Mesodermal cell (in vitro differentiated cells): ENCODE measurements at regions not wholly inside any gene's neighbourhood (a gene's known extent, or its start where the extent isn't known, plus 50 kb on each side); places are given as distances from the start of the nearest gene placed in this dataset.
A peak's percentile ranks its signal among the peaks of the same experiment; 100 is the strongest.

ENCODE experiments used
- H3K27ac ChIP-seq: 2 replicates; pipeline ENCODE4 v1.7.0; 2013; ENCODE audit warnings: mild to moderate bottlenecking, low read depth, low read length, moderate library complexity; ENCODE audit not compliant: severe bottlenecking
- H3K36me3 ChIP-seq: 2 replicates; pipeline ENCODE4 v1.7.1; 2013; ENCODE audit warnings: mild to moderate bottlenecking, low read length, moderate library complexity; ENCODE audit not compliant: control insufficient read depth, insufficient read depth
- H3K4me1 ChIP-seq: one replicate; pipeline ENCODE4 v1.7.1; 2013; ENCODE audit warnings: mild to moderate bottlenecking, low read length; ENCODE audit not compliant: insufficient read depth, control insufficient read depth, poor library complexity, severe bottlenecking
- H3K4me3 ChIP-seq: 2 replicates; pipeline ENCODE4 v1.7.0; 2013; ENCODE audit warnings: low read length, control low read depth, mild to moderate bottlenecking; ENCODE audit not compliant: insufficient read depth, poor library complexity, severe bottlenecking; ENCODE audit errors: extremely low read depth
- H3K9me3 ChIP-seq: 2 replicates; pipeline ENCODE4 v1.7.1; 2013; ENCODE audit warnings: mild to moderate bottlenecking, low read length, moderate library complexity; ENCODE audit not compliant: control insufficient read depth
- WGBS, 2 experiments: methylation state at CpG; one replicate each; pipeline ENCODE4 v1.1.5; 2013; ENCODE audit warnings: missing lambda C conversion rate in 2 of 2; ENCODE audit not compliant: insufficient coverage in 2 of 2; 5-methylcytosine and 5-hydroxymethylcytosine counted together

DNA sequence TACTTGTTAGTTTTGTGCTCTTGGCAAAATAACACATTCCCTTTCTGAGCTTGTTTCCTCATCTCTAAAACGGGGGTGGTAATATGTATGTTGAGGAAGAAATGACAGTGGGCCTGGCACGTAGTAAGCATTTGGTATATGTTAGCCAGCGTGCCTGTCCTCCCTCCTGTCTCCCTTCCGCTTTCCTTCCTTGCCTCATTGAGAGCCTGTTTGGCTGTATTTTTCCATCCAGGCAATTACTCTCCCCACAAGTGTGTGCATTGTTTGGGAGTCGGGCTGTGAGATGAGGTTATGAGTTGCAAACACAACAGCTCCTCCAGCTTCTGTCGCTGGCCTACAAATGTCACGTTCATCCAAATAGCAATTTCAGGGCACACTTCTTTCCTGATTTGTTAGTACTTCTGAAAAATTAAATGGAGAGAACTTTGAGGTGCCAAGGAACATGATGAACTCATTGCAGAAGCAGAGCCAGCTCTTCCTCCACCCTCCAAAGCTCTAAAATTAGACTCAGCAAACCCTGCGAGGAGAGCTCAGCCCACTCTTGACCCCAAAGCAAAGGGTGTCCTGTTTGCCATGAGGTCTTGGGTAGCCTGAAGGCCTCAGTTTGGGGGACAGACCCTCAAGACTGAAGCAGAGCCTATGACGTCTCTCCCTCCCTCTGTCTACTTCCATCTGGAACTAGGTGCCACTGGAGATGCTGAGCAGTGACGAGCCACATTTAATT lies 50.7 kb upstream of the TOX2 start:
- Histone ChIP-seq H3K4me3 (no peak overlapping the region), H3K36me3 (no peaks in the 10 kb centered on the region), H3K4me1 (peaks cover 5% of the 10 kb centered on the region), H3K9me3 (no peaks in the 10 kb centered on the region), H3K27ac (peak overlapping the region; percentile 29)
- 93 to 100% methylated on average over 4 to 6 of the region's 10 CpGs for WGBS, 2 experiments

DNA sequence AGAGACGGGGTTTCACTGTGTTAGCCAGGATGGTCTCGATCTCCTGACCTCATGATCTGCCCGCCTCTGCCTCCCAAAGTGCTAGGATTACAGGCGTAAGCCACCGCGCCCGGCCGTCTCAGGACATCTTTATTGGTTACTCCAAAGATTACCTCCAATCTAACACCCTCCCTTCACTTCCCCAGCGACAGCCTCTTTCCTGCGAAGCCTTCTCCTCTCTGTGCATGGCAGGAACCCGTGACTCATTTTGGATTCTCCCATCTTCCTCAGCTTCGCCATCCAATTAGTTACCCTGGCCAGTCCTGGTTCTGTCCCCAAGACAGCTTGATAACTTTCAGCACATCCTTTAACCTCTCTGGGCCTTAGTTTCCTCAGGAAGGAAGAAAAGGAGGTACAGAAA lies 51.3 kb upstream of the TOX2 start:
- WGBS, 2 experiments, result 95 to 97% methylated on average over 6 to 9 of the region's 12 CpGs
- no peaks in the 10 kb centered on the region for H3K9me3 ChIP-seq
- H3K4me1 ChIP-seq, result peaks cover 5% of the 10 kb centered on the region
- no peak overlapping the region for H3K4me3 ChIP-seq
- H3K27ac ChIP-seq, result peak overlapping the region; percentile 29
- H3K36me3 ChIP-seq, result no peaks in the 10 kb centered on the region

DNA sequence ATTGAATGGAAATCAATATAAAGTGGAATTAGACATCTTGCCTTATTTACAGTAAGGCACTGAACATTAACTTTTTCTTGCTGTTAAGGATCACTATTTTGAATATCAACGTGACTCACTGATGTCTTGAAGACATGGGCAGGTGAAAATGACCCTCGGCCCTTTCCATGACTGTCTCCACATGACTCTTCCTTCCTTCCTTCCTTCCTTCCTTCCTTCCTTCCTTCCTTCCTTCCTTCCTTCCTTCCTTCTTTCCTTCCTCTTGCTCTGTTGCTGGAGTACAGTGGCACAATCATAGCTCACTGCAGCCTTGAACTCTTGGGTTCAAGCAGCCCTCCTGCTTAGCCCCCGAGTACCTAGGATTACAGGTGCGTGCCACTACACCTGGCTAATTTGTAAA lies 52.2 kb upstream of the TOX2 start:
- H3K27ac ChIP-seq, result no peak overlapping the region
- WGBS, 2 experiments, result 29 to 50% methylated on average over 3 to 4 of the region's 4 CpGs
- no peaks in the 10 kb centered on the region for H3K36me3 ChIP-seq
- H3K4me3 ChIP-seq, result no peak overlapping the region
- H3K9me3 ChIP-seq, result no peaks in the 10 kb centered on the region
- H3K4me1 ChIP-seq, result peaks cover 5% of the 10 kb centered on the region

DNA sequence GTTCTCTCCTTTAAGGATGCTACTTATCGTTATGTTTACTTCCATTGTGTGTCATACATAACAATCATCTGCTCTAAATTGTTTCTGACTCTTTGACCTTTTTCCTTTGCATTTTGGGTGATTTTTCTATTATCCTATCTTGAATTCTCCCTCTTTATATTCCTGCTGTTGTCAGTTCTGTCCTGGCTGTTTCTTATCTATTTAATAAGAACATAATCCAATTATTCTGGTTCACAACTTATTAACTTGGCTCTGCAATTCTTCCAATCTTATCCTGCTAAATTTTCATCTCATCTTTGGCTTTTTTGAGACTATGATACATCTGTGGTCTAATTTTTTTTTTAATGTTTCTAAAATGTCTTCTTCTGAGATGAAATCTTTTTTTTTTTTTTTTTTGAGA lies 54.7 kb upstream of the TOX2 start:
- no peaks in the 10 kb centered on the region for H3K9me3 ChIP-seq
- no peak overlapping the region for H3K27ac ChIP-seq
- no peaks in the 10 kb centered on the region for H3K36me3 ChIP-seq
- WGBS, 2 experiments, result no CpG with 5 or more reads among the region's 1 CpG
- no peak overlapping the region for H3K4me3 ChIP-seq
- H3K4me1 ChIP-seq, result peaks cover 5% of the 10 kb centered on the region

DNA sequence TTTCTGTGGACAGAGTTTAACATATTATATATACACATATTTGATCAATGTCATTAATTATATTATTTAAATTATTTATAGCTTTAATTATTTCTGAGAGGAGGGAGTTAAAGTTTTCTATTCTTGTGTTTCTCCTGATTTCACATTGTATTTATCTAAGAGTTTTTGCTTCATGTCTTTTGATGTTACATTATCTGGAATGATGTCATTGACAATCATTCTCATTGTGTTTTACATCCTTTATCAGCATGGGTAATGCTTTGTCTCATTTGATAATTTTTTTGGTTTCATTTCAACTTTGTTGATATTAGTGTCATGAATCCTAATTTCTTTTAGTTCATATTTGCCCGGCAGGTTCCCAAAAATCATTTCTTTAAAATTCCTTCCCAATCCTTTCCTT lies 56.7 kb upstream of the TOX2 start:
- Histone ChIP-seq H3K4me1 (no peaks in the 10 kb centered on the region), H3K9me3 (no peaks in the 10 kb centered on the region), H3K27ac (no peak overlapping the region), H3K4me3 (no peak overlapping the region), H3K36me3 (no peaks in the 10 kb centered on the region)
- WGBS, 2 experiments, result no CpG with 5 or more reads among the region's 1 CpG

DNA sequence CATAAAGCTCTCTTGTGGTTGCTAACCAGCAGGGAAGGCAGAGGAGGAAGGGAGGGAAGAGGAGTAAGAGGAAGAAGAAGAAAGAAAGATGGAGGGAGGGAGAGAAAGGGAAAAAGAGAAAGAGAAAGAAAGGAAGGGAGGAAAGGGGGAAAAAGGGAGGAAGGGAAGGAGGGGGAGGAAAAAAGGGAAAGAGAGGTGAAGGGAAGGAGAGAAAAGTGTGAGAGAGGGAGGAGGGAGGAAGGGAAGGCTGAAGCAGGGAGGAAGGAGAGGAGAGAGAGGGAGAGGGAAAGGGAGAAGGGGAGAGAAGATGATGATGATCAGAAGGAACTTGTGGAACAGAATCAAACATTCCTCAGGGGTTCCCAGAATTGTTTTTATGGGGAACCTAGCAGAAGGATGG lies 57.5 kb upstream of the TOX2 start:
- no peak overlapping the region for H3K27ac ChIP-seq
- no peaks in the 10 kb centered on the region for H3K4me1 ChIP-seq
- H3K36me3 ChIP-seq, result no peaks in the 10 kb centered on the region
- no peaks in the 10 kb centered on the region for H3K9me3 ChIP-seq
- H3K4me3 ChIP-seq, result no peak overlapping the region

DNA sequence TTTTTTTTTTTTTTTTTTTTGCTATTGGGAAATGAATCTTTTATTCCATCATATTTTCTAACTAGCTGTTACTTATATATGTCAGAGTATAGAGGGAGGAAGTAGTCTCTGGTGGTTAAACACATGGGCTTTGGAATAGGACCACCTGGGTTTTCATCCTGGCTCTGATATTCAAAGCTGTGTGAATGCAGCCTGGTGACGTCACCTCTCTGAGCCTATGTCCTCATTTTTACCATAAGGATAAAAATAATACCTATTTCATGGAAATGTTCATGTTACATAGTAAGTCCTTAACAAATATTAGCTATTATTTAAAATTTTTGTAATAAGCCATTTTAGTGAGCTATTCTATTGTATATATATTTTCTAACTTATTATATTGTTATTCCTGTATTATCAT lies 58.8 kb upstream of the TOX2 start:
- no CpG with 5 or more reads among the region's 1 CpG for WGBS, 2 experiments
- no peak overlapping the region for H3K4me3 ChIP-seq

DNA sequence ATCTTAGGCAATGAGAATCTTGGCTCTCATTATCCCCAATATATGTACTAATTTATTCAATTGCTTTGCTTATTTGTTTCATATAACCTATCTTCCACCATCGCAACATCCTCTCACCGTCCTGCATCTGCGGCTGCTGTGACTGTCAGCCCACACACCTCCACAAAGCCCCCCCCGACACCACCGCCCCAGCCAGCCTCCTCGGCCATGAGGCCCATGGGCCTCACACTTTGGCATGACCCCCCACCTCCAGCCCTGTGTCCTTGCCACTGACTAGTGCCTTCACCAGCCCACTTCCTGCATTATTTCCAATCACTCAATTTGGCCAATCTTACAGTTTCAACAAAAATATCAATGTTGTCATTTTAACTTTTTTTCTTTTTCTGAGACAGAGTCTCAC lies 60.7 kb upstream of the TOX2 start:
- no peaks in the 10 kb centered on the region for H3K36me3 ChIP-seq
- 92 to 95% methylated on average over 6 of the region's 6 CpGs for WGBS, 2 experiments

More for the DNA sequence above, 58.8 kb upstream of the TOX2 start:
- no peaks in the 10 kb centered on the region for H3K36me3 ChIP-seq
- no peaks in the 10 kb centered on the region for H3K9me3 ChIP-seq
- H3K27ac ChIP-seq, result no peak overlapping the region
- H3K4me1 ChIP-seq, result no peaks in the 10 kb centered on the region

DNA sequence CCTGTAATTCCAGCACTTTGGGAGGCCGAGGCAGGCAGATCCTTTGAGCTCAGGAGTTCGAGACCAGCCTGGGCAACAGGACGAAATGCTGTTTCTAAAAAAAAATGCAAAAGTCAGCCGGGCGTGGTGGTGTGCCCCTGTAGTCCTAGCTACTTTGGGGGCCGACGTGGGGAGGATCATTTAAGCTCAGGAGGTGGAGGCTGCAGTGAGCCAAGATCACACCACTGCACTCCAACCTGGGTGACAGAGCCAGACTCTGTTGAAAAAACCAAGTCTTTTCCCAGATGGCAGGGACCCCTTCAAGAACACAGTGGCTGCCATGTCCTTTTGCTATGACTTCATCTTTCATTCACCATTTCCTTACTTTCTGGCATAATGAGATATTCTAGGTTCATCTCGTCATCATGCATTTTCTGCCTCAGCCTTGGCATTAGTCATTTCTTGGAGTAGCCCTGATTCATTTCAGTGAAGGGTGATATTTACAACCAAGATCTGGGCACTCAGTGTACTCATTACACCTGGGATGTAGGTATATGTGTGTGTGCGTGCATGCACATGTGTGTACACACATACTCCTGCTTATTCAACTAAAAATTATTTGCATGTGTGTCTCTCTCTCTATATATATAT lies 61.4 kb upstream of the TOX2 start:
- Histone ChIP-seq H3K9me3 (no peaks in the 10 kb centered on the region), H3K36me3 (no peaks in the 10 kb centered on the region), H3K4me1 (peaks cover 13% of the 10 kb centered on the region), H3K27ac (no peak overlapping the region), H3K4me3 (no peak overlapping the region)
- WGBS, 2 experiments, result 90% methylated on average over 8 of the region's 9 CpGs

More for the DNA sequence above, 60.7 kb upstream of the TOX2 start:
- H3K4me3 ChIP-seq, result no peak overlapping the region
- H3K27ac ChIP-seq, result no peak overlapping the region
- H3K9me3 ChIP-seq, result no peaks in the 10 kb centered on the region
- peaks cover 13% of the 10 kb centered on the region for H3K4me1 ChIP-seq

DNA sequence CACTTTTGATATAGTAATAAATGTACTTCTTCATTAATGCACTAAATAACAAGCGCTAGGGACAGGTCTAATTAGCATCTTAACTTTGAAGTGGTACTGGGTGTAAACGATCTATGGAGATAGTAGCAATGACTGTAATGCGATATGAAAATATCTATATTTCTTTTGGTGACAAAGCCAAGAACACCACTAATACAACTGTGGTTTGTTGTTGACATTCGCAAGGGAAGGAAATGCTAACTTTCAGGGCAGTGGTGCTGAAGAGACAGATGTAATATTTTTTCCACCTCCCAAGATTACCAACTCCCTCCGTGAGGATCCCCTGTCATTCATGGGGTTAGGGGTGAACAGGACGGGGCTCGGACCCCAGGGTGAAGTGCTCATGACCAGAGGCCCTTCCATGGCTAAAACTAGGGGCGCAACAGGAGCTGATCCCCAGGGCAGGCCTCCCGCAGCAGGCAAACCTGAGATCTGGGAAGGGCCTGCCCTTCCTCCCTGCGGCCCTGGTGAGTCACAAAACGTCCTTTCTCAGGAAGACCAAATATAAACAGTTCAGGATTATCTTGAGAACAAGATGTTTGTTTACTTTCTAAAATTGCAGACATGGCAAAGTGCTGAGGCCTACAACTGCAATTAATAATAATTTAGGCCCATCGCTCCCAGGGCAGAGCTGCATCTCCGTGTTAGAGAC lies 65.0 kb upstream of the TOX2 start:
- Histone ChIP-seq H3K27ac (peak overlapping the region; percentile 60), H3K4me1 (peaks cover 35% of the 10 kb centered on the region), H3K36me3 (no peaks in the 10 kb centered on the region), H3K4me3 (no peak overlapping the region), H3K9me3 (no peaks in the 10 kb centered on the region)
- 67 to 82% methylated on average over 6 of the region's 13 CpGs for WGBS, 2 experiments

DNA sequence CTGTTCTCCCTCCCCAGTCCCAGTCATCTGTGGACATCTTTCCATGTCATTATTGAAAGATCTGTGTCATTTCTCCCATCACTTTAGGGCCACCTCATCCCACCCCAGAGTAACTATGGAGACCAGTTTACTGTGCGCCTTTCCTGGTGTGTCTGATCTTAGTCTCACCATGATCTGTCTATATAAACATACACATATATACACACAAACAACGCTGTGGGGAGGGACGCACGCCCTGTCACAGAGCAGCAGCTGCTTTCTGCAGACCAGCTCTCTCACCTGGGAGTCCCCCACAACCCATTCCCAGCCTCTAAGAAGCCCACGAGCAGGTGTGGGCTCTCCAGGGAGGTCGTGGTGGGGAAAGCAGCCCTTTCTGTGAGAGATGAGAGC lies 68.1 kb upstream of the TOX2 start:
- H3K4me3 ChIP-seq, result no peak overlapping the region
- no peaks in the 10 kb centered on the region for H3K9me3 ChIP-seq
- 85 to 100% methylated on average over 2 to 4 of the region's 6 CpGs for WGBS, 2 experiments
- peaks cover 55% of the 10 kb centered on the region for H3K4me1 ChIP-seq
- no peak overlapping the region for H3K27ac ChIP-seq
- no peaks in the 10 kb centered on the region for H3K36me3 ChIP-seq
